IMR-90 (cell line): ENCODE measurements at regions not wholly inside any gene's neighbourhood (a gene's known extent, or its start where the extent isn't known, plus 50 kb on each side); places are given as distances from the start of the nearest gene placed in this dataset.

Experiments
- ATAC-seq: fragments of 200-7000 bp; cut with Tn5 transposase; 2 replicates; pipeline ENCODE4 v1.9.1; 2020; ENCODE audit warnings: low read depth, mild to moderate bottlenecking, moderate library complexity
- BruUV-seq: library from RNA; stranded (reverse); fragments of 400-500 nt; replicated peaks from 2 replicates; lab custom pipeline; 2021; lab: Mats Ljungman, UMichigan
- CTCF ChIA-PET: fragments of 300-600 bp; formaldehyde crosslinking; extraction: SDS; loops from one replicate; lab custom pipeline; 2021; ENCODE audit warnings: antibody characterized with exemption; lab: Yijun Ruan, JAX
- POLR2A ChIA-PET: fragments of 300-600 bp; sonication (Branson Sonifier 250); formaldehyde crosslinking; loops from one replicate; lab custom pipeline; 2022; ENCODE audit warnings: antibody characterized with exemption; ENCODE audit not compliant: unreplicated experiment; lab: Charles Lee
- DNase-seq: peaks from one replicate; pipeline ENCODE4 v3.0.0; 2013
- H2AFZ ChIP-seq: replicated peaks from 2 replicates; pipeline ENCODE3; 2013; ENCODE audit warnings: low read length, mild to moderate bottlenecking; ENCODE audit not compliant: poor library complexity
- H2AK5ac ChIP-seq: 2 replicates; pipeline ENCODE4 v1.6.1; 2013; ENCODE audit warnings: low read depth, low read length, inconsistent platforms
- H2AK9ac ChIP-seq: replicated peaks from 2 replicates; pipeline ENCODE3; 2013; ENCODE audit warnings: mild to moderate bottlenecking, low read depth, low read length, moderate library complexity; ENCODE audit not compliant: poor library complexity
- H2BK120ac ChIP-seq: 2 replicates; pipeline ENCODE4 v1.6.1; 2013; ENCODE audit warnings: low read depth, low read length, inconsistent platforms
- H2BK15ac ChIP-seq: 3 replicates; pipeline ENCODE4 v1.6.1; 2013; ENCODE audit warnings: low read depth, low read length, inconsistent platforms
- H2BK20ac ChIP-seq: 2 replicates; pipeline ENCODE4 v1.6.1; 2013; ENCODE audit warnings: low read depth, mild to moderate bottlenecking, inconsistent platforms, low read length, moderate library complexity
- H2BK5ac ChIP-seq: 2 replicates; pipeline ENCODE4 v1.6.1; 2013; ENCODE audit warnings: mild to moderate bottlenecking, low read depth, low read length, inconsistent platforms; ENCODE audit not compliant: poor library complexity, severe bottlenecking
- H3K14ac ChIP-seq: replicated peaks from 2 replicates; pipeline ENCODE4 v1.6.1; 2013; ENCODE audit warnings: low read depth, low read length, inconsistent platforms
- H3K18ac ChIP-seq: 2 replicates; pipeline ENCODE4 v1.6.1; 2013; ENCODE audit warnings: low read depth, low read length, control low read depth
- H3K23ac ChIP-seq: 2 replicates; pipeline ENCODE4 v1.6.1; 2013; ENCODE audit warnings: low read depth, low read length, inconsistent platforms
- H3K27ac ChIP-seq: 2 replicates; pipeline ENCODE4 v1.5.1; 2013; ENCODE audit warnings: mild to moderate bottlenecking, control low read depth, low read length; ENCODE audit not compliant: insufficient read depth
- H3K27me3 ChIP-seq: 2 replicates; pipeline ENCODE4 v1.6.1; 2013; ENCODE audit warnings: low read length; ENCODE audit not compliant: control insufficient read depth, insufficient read depth
- H3K36me3 ChIP-seq: 2 replicates; pipeline ENCODE4 v1.6.1; 2013; ENCODE audit warnings: low read length, mixed read lengths; ENCODE audit not compliant: control insufficient read depth, insufficient read depth
- H3K4ac ChIP-seq: 2 replicates; pipeline ENCODE4 v1.6.1; 2013; ENCODE audit warnings: low read depth, low read length, inconsistent platforms
- H3K4me1 ChIP-seq: 2 replicates; pipeline ENCODE4 v1.6.1; 2013; ENCODE audit warnings: low read length, mixed read lengths; ENCODE audit not compliant: control insufficient read depth, insufficient read depth
- H3K4me2 ChIP-seq: 2 replicates; pipeline ENCODE4 v1.6.1; 2013; ENCODE audit warnings: low read depth, mild to moderate bottlenecking, control low read depth, low read length, moderate library complexity
- H3K4me3 ChIP-seq: 2 replicates; pipeline ENCODE4 v1.5.1; 2013; ENCODE audit warnings: low read depth, mild to moderate bottlenecking, control low read depth, low read length, moderate library complexity; ENCODE audit not compliant: insufficient read depth
- H3K56ac ChIP-seq: 2 replicates; pipeline ENCODE4 v1.6.1; 2013; ENCODE audit warnings: low read length, inconsistent platforms; ENCODE audit not compliant: insufficient read depth; ENCODE audit errors: extremely low read depth
- H3K79me1 ChIP-seq, 2 experiments: 2 replicates each; pipeline ENCODE4 v1.6.1; 2013; ENCODE audit warnings: low read length in 2 of 2, inconsistent platforms in 1 of 2, low read depth in 1 of 2
- H3K9ac ChIP-seq: 2 replicates; pipeline ENCODE4 v1.6.1; 2013; ENCODE audit warnings: low read depth, low read length, control low read depth
- H3K9me1 ChIP-seq: 2 replicates; pipeline ENCODE4 v1.6.1; 2013; ENCODE audit warnings: low read length, inconsistent platforms; ENCODE audit not compliant: insufficient read depth
- H3K9me3 ChIP-seq: 2 replicates; pipeline ENCODE4 v1.6.1; 2013; ENCODE audit warnings: low read length; ENCODE audit not compliant: control insufficient read depth, insufficient read depth
- H4K20me1 ChIP-seq: 2 replicates; pipeline ENCODE4 v1.6.1; 2013; ENCODE audit warnings: low read length, inconsistent platforms; ENCODE audit not compliant: insufficient read depth
- H4K5ac ChIP-seq: 2 replicates; pipeline ENCODE4 v1.6.1; 2013; ENCODE audit warnings: mild to moderate bottlenecking, low read depth, low read length, control low read depth
- H4K8ac ChIP-seq, 2 experiments: 2 replicates each; pipeline ENCODE4 v1.6.1; 2013; ENCODE audit warnings: low read depth in 2 of 2, low read length in 2 of 2, control low read depth in 1 of 2, inconsistent platforms in 1 of 2
- H4K91ac ChIP-seq: 2 replicates; pipeline ENCODE4 v1.6.1; 2013; ENCODE audit warnings: low read depth, low read length, inconsistent platforms; ENCODE audit not compliant: insufficient read depth
- BHLHE40 ChIP-seq: fragments of 150-350 bp; IDR thresholded peaks from 2 replicates; pipeline ENCODE4 v1.6.1; 2016; ENCODE audit warnings: mild to moderate bottlenecking, low read depth, low read length
- CEBPB ChIP-seq: IDR thresholded peaks from 2 replicates; pipeline ENCODE4 v1.6.1; 2012; ENCODE audit warnings: low read depth, low read length, improper control_type of control experiment
- CHD1 ChIP-seq: IDR thresholded peaks from 2 replicates; pipeline ENCODE4 v1.6.1; 2012; ENCODE audit warnings: low read depth, low read length, improper control_type of control experiment
- FOS ChIP-seq: fragments of 150-350 bp; IDR thresholded peaks from 2 replicates; pipeline ENCODE4 v1.6.1; 2016; ENCODE audit warnings: low read depth, low read length
- MAFK ChIP-seq: IDR thresholded peaks from 2 replicates; pipeline ENCODE4 v1.6.1; 2012; ENCODE audit warnings: low read depth, low read length, improper control_type of control experiment
- MAZ ChIP-seq: IDR thresholded peaks from 2 replicates; pipeline ENCODE4 v1.6.1; 2012; ENCODE audit warnings: low read depth, mild to moderate bottlenecking, low read length, improper control_type of control experiment, moderate library complexity, borderline replicate concordance
- MXI1 ChIP-seq: IDR thresholded peaks from 2 replicates; pipeline ENCODE4 v1.6.1; 2012; ENCODE audit warnings: low read depth, mild to moderate bottlenecking, low read length, moderate library complexity, borderline replicate concordance
- NFE2L2 ChIP-seq: fragments of 150-350 bp; IDR thresholded peaks from 2 replicates; pipeline ENCODE4 v1.6.1; 2016; ENCODE audit warnings: low read depth, mild to moderate bottlenecking, low read length
- POLR2A ChIP-seq: IDR thresholded peaks from 2 replicates; pipeline ENCODE4 v1.6.1; 2012; ENCODE audit warnings: mild to moderate bottlenecking, low read depth, low read length
- RAD21 ChIP-seq: IDR thresholded peaks from 2 replicates; pipeline ENCODE4 v1.6.1; 2012; ENCODE audit warnings: low read length, improper control_type of control experiment
- RCOR1 ChIP-seq: IDR thresholded peaks from 2 replicates; pipeline ENCODE4 v1.6.1; 2012; ENCODE audit warnings: mild to moderate bottlenecking, low read length, improper control_type of control experiment; ENCODE audit not compliant: insufficient replicate concordance
- RFX5 ChIP-seq: IDR thresholded peaks from 2 replicates; pipeline ENCODE4 v1.8.0; 2012; ENCODE audit warnings: low read depth, mild to moderate bottlenecking, low read length, moderate library complexity
- SMC3 ChIP-seq: fragments of 150-350 bp; IDR thresholded peaks from 2 replicates; pipeline ENCODE4 v1.6.1; 2016; ENCODE audit warnings: low read depth, mild to moderate bottlenecking, antibody characterized with exemption, low read length, moderate library complexity
- WGBS, 2 experiments: methylation state at CpG; one replicate each; pipeline versions ENCODE4 v1.1.5 to v1.1.7; 2013; ENCODE audit warnings: missing lambda C conversion rate in 2 of 2; ENCODE audit not compliant: insufficient read length in 1 of 2; ENCODE audit errors: extremely low coverage in 2 of 2; 5-methylcytosine and 5-hydroxymethylcytosine counted together
- dilution Hi-C: fragments of 300-500 bp; cut with HindIII; formaldehyde crosslinking; loops from one replicate; pipeline ENCODE4 v1.14.3; 2018; ENCODE audit warnings: low sequenced_read_pairs; ENCODE audit not compliant: unreplicated experiment
- in situ Hi-C: fragments of 300-500 bp; cut with MboI; formaldehyde crosslinking; loops from 3 replicates; pipeline ENCODE4 v1.14.3; 2019; ENCODE audit warnings: low sequenced_read_pairs, inconsistent platforms, mixed read lengths
- intact Hi-C: fragments of 100-400 bp; cut with micrococcal nuclease; formaldehyde crosslinking; loops from 2 replicates; pipeline ENCODE4 v1.10.0; 2022
- TF ChIP-seq, protein P1 (sequence below): conservative IDR thresholded peaks from 2 replicates; pipeline ENCODE4 v1.5.1; 2012; ENCODE audit warnings: mild to moderate bottlenecking, low read depth, low read length, improper control_type of control experiment
- TF ChIP-seq, protein P2 (sequence below): fragments of 150-350 bp; IDR thresholded peaks from 2 replicates; pipeline ENCODE4 v1.6.1; 2017; ENCODE audit warnings: mild to moderate bottlenecking, antibody characterized with exemption, low read length, low read depth
- TF ChIP-seq, protein P3 (sequence below): fragments of 150-350 bp; IDR thresholded peaks from 2 replicates; pipeline ENCODE4 v1.6.1; 2016; ENCODE audit warnings: low read depth, mild to moderate bottlenecking, low read length, moderate library complexity, borderline replicate concordance

DNA sequence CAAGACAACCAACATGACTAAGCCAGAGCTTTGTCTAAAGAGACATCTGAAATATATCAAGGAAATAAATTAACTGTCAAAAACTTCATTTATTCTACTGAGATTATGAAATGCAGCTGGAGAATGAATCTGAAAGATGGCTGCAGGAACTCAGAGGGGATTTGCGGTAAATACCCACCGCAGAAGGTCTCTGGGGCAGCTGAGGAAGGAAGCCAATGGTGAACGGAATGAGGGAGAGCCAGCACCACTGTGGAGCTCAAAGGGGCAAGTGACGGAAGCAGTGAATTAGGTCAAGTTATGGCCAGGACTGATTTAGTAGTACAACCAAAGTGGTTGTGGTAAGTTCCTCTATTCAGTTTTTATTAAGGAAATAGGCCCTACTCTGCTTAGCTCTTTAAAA lies 215.3 kb upstream of the GLI3 start:
- dilution Hi-C loops (no loop called here), intact Hi-C loops (no loop called here), in situ Hi-C loops (no loop called here)
- no peak overlapping the region for H2AK9ac ChIP-seq
- no peak overlapping the region for H2BK5ac ChIP-seq
- H3K9me3 ChIP-seq: no peaks in the 10 kb centered on the region
- no peaks in the 10 kb centered on the region for H3K79me1 ChIP-seq
- no peak overlapping the region for H4K91ac ChIP-seq
- H4K5ac ChIP-seq: no peak overlapping the region
- ATAC-seq: no peak
- no peak overlapping the region for H3K27ac ChIP-seq
- no peak for TF ChIP-seq RAD21
- TF ChIP-seq NFE2L2: no peak
- TF ChIP-seq, protein P1, sequence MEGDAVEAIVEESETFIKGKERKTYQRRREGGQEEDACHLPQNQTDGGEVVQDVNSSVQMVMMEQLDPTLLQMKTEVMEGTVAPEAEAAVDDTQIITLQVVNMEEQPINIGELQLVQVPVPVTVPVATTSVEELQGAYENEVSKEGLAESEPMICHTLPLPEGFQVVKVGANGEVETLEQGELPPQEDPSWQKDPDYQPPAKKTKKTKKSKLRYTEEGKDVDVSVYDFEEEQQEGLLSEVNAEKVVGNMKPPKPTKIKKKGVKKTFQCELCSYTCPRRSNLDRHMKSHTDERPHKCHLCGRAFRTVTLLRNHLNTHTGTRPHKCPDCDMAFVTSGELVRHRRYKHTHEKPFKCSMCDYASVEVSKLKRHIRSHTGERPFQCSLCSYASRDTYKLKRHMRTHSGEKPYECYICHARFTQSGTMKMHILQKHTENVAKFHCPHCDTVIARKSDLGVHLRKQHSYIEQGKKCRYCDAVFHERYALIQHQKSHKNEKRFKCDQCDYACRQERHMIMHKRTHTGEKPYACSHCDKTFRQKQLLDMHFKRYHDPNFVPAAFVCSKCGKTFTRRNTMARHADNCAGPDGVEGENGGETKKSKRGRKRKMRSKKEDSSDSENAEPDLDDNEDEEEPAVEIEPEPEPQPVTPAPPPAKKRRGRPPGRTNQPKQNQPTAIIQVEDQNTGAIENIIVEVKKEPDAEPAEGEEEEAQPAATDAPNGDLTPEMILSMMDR: no peak
- TF ChIP-seq MAZ: no peak
- TF ChIP-seq, protein P2, sequence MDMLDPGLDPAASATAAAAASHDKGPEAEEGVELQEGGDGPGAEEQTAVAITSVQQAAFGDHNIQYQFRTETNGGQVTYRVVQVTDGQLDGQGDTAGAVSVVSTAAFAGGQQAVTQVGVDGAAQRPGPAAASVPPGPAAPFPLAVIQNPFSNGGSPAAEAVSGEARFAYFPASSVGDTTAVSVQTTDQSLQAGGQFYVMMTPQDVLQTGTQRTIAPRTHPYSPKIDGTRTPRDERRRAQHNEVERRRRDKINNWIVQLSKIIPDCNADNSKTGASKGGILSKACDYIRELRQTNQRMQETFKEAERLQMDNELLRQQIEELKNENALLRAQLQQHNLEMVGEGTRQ: no peak
- TF ChIP-seq SMC3: no peak
- no peak for TF ChIP-seq MXI1
- TF ChIP-seq RFX5: no peak
- TF ChIP-seq FOS: no peak
- TF ChIP-seq MAFK: no peak
- no peak for TF ChIP-seq CEBPB
- TF ChIP-seq POLR2A: no peak
- no peak for TF ChIP-seq RCOR1
- no peak for TF ChIP-seq BHLHE40
- no peak for TF ChIP-seq CHD1
- TF ChIP-seq, protein P3, sequence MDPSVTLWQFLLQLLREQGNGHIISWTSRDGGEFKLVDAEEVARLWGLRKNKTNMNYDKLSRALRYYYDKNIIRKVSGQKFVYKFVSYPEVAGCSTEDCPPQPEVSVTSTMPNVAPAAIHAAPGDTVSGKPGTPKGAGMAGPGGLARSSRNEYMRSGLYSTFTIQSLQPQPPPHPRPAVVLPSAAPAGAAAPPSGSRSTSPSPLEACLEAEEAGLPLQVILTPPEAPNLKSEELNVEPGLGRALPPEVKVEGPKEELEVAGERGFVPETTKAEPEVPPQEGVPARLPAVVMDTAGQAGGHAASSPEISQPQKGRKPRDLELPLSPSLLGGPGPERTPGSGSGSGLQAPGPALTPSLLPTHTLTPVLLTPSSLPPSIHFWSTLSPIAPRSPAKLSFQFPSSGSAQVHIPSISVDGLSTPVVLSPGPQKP: no peak
- no peak overlapping the region for H2BK120ac ChIP-seq
- no TSS peak for BruUV-seq
- H4K20me1 ChIP-seq: no peaks in the 10 kb centered on the region
- H3K9ac ChIP-seq: no peak overlapping the region
- no peak overlapping the region for H3K4ac ChIP-seq
- no peaks in the 10 kb centered on the region for H3K9me1 ChIP-seq
- H2AFZ ChIP-seq: no peak overlapping the region
- H2BK20ac ChIP-seq: no peak overlapping the region
- H3K4me3 ChIP-seq: no peak overlapping the region
- no peak for DNase-seq
- no peak overlapping the region for H3K4me2 ChIP-seq
- no peak overlapping the region for H3K23ac ChIP-seq
- 50% methylated on average over 3 of the region's 4 CpGs; no CpG with 5 or more reads in 1 of the 2 experiments for WGBS, 2 experiments
- H3K27me3 ChIP-seq: peaks cover 1% of the 10 kb centered on the region; the same call in 1 of the 2 replicates
- no peaks in the 10 kb centered on the region for H3K4me1 ChIP-seq
- no peak overlapping the region for H3K14ac ChIP-seq
- ChIA-PET CTCF (no interaction called here), POLR2A (no interaction called here)
- H4K8ac ChIP-seq: no peak overlapping the region
- H2AK5ac ChIP-seq: no peak overlapping the region
- H3K36me3 ChIP-seq: no peaks in the 10 kb centered on the region
- H2BK15ac ChIP-seq: no peak overlapping the region
- no peak overlapping the region for H3K56ac ChIP-seq
- H3K18ac ChIP-seq: no peak overlapping the region
